ENCODE measurements at regions not wholly inside any gene's neighbourhood (a gene's known extent, or its start where the extent isn't known, plus 50 kb on each side); places are given as distances from the start of the nearest gene placed in this dataset.

DNA sequence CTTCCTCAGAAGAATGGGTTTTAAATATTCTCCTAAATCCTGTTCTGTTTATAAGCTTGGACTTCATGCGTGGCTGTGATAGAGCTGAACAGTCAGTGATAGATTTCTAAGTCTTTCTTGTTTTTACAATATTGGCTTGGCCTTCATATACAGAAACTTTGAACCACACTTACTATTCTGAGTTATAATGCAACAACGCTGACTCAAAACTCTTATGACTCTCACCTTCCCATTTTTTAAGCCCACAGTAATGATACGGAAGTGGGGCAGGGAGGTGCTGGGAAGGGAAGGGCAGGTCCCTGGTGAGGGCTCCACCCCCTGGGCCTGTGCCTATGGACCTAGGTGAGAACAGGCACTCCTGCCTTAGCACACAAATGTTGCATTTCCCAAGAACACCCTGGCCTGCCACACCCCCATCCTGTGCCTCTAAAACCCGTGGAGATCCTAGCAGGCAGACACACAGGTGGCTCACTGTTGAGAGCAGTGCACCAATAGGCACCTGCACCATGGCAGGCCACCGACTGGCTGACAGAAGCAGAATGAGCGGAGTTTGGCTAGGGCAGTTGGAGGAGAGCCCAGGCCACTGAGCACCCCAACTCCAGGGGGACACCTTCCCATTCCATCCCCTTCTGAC, 376.7 kb downstream of the GABRG2 start:
- no peaks in the 10 kb centered on the region for H3K36me3 Mint-ChIP-seq (ENCODE audit: insufficient read depth, unreplicated experiment)

GRCh38 chr5:162456086-162456485, 388.5 kb downstream of the GABRG2 start:
- TF ChIP-seq CTCF (IDR thresholded peaks at IDR 0.05; ENCODE audit: unreplicated experiment), result no peak
- CTCF ChIA-PET, result no interaction called here
- Mint-ChIP-seq H3K4me1 (ENCODE audit: low read depth, unreplicated experiment) (no peaks in the 10 kb centered on the region), H3K4me3 (ENCODE audit: low read depth, unreplicated experiment) (no peak overlapping the region), H3K27ac (ENCODE audit: unreplicated experiment) (no peak overlapping the region), H3K9me3 (ENCODE audit: low read depth, unreplicated experiment) (peaks cover 21% of the 10 kb centered on the region), H3K36me3 (ENCODE audit: insufficient read depth, unreplicated experiment) (no peaks in the 10 kb centered on the region), H3K27me3 (ENCODE audit: unreplicated experiment) (no peaks in the 10 kb centered on the region)
- DNase-seq, result no peak
- BruUV-seq (replicated peaks), result no TSS peak
- intact Hi-C loops (cut with micrococcal nuclease; ENCODE audit: unreplicated experiment), result no loop called here

More for the DNA sequence above, 376.7 kb downstream of the GABRG2 start:
- no peaks in the 10 kb centered on the region for H3K27me3 Mint-ChIP-seq (ENCODE audit: unreplicated experiment)
- no peaks in the 10 kb centered on the region for H3K4me1 Mint-ChIP-seq (ENCODE audit: low read depth, unreplicated experiment)
- DNase-seq, result no peak
- BruUV-seq (replicated peaks), result no TSS peak
- H3K4me3 Mint-ChIP-seq (ENCODE audit: low read depth, unreplicated experiment), result no peak overlapping the region
- TF ChIP-seq CTCF (IDR thresholded peaks at IDR 0.05; ENCODE audit: unreplicated experiment), result no peak
- intact Hi-C loops (cut with micrococcal nuclease; ENCODE audit: unreplicated experiment), result no loop called here
- CTCF ChIA-PET, result no interaction called here
- H3K27ac Mint-ChIP-seq (ENCODE audit: unreplicated experiment), result no peak overlapping the region
- H3K9me3 Mint-ChIP-seq (ENCODE audit: low read depth, unreplicated experiment), result peaks cover 26% of the 10 kb centered on the region

DNA sequence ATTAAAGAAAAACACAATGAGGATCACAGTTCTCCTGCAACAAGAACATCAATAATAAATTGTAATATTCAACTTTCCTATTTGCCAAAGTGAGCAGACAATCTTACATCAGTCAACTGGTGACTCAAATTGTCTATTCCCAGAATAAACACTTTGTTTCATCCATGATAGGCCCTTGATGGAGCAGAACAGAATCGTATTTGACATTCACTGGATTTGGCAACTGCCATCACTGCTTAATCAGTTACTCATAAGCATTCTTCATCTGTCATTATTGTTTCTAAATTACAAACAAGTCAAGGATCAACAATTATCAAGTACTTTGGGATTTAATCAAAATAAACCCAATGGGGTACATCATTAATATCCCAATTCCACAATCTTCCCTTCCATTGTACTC, 398.4 kb downstream of the GABRG2 start:
- TF ChIP-seq CTCF (IDR thresholded peaks at IDR 0.05; ENCODE audit: unreplicated experiment), result no peak
- H3K4me3 Mint-ChIP-seq (ENCODE audit: low read depth, unreplicated experiment), result no peak overlapping the region
- H3K9me3 Mint-ChIP-seq (ENCODE audit: low read depth, unreplicated experiment), result peaks cover 14% of the 10 kb centered on the region
- no peak overlapping the region for H3K27ac Mint-ChIP-seq (ENCODE audit: unreplicated experiment)
- no peaks in the 10 kb centered on the region for H3K36me3 Mint-ChIP-seq (ENCODE audit: insufficient read depth, unreplicated experiment)
- CTCF ChIA-PET, result no interaction called here
- H3K4me1 Mint-ChIP-seq (ENCODE audit: low read depth, unreplicated experiment), result no peaks in the 10 kb centered on the region
- no TSS peak for BruUV-seq (replicated peaks)
- no peaks in the 10 kb centered on the region for H3K27me3 Mint-ChIP-seq (ENCODE audit: unreplicated experiment)
- intact Hi-C loops (cut with micrococcal nuclease; ENCODE audit: unreplicated experiment), result no loop called here
- DNase-seq, result no peak

- intact Hi-C loops (cut with micrococcal nuclease; ENCODE audit: unreplicated experiment), result no loop called here
- H3K27me3 Mint-ChIP-seq (ENCODE audit: unreplicated experiment), result no peaks in the 10 kb centered on the region
- no peak overlapping the region for H3K27ac Mint-ChIP-seq (ENCODE audit: unreplicated experiment)
- H3K36me3 Mint-ChIP-seq (ENCODE audit: insufficient read depth, unreplicated experiment), result no peaks in the 10 kb centered on the region
- H3K4me1 Mint-ChIP-seq (ENCODE audit: low read depth, unreplicated experiment), result no peaks in the 10 kb centered on the region
- TF ChIP-seq CTCF (IDR thresholded peaks at IDR 0.05; ENCODE audit: unreplicated experiment), result no peak
- H3K9me3 Mint-ChIP-seq (ENCODE audit: low read depth, unreplicated experiment), result peaks cover 5% of the 10 kb centered on the region
- H3K4me3 Mint-ChIP-seq (ENCODE audit: low read depth, unreplicated experiment), result no peak overlapping the region
- DNase-seq, result no peak
- CTCF ChIA-PET, result no interaction called here
- no TSS peak for BruUV-seq (replicated peaks)
Observed at GRCh38 chr5:162473041-162473714, 405.6 kb downstream of the GABRG2 start.

Measured in Calu3 (cell line).